ENCODE measurements at regions not wholly inside any gene's neighbourhood (a gene's known extent, or its start where the extent isn't known, plus 50 kb on each side); places are given as distances from the start of the nearest gene placed in this dataset.

DNA sequence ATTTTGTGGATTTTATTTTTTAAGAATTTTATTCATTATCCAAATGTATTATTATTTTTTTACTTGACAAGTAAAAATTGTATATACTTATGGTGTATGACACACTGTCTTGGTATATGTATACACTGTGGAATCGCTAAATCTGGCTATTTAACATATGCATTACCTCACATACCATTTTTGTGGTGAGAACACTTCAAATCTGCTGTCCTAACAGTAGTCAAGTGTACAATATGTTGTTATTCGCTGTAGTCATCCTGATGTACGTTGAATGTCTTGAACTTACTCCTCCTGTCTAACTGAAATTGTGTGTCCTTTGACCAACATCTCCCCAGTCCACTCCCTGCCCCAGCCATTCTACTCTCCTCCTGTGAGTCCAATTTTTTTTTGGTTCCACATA, 153.2 kb upstream of the PTPRM start:
- no peak for FAIRE-seq
- no peak for DNase-seq (ENCODE audit: insufficient read length, low spot score)

DNA sequence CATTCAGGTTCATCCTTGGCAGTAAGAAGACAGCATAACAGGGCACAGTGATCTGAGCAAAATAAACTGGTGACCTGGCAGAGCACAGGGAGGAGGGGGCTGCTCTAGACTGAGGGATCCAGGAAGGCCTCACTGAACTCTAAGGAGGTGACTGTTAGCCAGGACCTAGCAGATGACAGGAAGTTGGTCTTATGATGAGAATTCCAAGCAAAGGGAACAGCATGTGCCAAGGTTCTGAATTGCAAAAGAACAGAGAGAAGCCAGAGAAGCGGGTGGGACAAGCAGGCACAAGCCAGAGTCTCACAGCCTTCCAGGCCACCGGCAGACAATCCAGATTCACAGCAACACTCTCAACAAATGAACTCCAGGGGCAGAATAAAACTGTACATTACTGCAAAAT, 152.7 kb upstream of the PTPRM start:
- no peak for FAIRE-seq
- DNase-seq (ENCODE audit: insufficient read length, low spot score): no peak

DNA sequence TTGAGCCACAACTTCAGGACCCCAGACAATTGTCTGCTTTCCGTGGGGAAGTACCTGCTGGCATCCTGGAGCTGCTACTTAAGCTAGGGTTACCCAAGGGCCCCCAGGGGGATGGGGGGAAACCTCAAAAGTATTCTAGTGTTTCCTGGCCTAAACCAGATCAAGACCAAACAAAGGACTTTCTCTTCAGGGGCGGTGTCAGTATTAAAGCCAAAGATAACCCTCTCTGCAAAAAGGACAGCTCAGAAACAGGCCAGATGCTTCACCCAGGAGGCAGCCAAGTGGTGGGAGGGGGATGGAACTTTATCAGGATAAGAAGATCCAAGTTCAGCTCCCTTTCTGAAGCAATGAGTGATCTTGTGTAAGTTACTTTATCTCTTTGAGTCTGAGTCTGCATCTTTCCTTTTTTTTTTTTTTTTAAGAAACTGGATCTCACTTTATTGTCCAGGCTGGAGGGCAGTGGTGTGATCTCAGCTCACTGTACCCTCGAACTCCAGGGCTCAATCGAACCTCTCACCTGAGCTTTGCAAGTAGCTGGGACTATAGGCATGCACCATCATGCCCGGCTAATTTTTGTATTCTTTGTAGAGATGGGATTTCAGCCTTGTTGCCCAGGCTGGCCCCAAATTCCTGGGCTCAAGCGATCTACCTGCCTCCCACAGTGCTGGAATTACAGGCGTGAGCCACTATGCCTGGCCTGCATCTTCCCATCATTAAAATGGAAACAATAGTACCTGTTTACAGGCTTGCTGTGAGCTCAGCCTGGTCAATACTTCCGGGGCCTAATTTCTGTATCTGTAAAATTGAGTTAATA, 151.8 kb upstream of the PTPRM start:
- DNase-seq (ENCODE audit: insufficient read length, low spot score): no peak
- no peak for FAIRE-seq

- peak; percentile 85 for FAIRE-seq
- peak; percentile 78 for DNase-seq (ENCODE audit: insufficient read length, low spot score)
These were observed 149.4 kb upstream of the PTPRM start for GRCh38 chr18:7417727-7418126.

DNA sequence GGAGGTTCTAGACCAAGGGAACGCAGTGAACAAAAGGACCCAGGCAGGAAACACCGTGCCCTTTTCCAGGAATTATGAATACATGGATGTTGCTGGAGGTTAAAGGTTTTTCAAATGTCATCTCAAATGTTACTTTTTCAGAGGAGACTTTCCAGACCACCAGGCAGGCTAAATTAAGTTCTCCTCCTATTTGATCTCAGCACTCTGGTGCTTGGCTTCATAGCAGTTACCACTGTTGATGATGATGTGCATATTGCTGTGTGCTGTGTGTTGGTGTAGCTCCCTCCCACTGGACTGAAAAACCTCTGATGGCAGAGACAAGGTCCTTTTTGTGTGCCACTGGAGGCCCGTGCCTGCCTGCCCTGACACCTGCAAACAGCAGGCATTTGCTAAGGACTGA, 137.3 kb upstream of the PTPRM start:
- DNase-seq (ENCODE audit: insufficient read length, low spot score): no peak
- no peak for FAIRE-seq

- FAIRE-seq (no peak), DNase-seq (ENCODE audit: insufficient read length, low spot score) (no peak)
These were observed 130.9 kb upstream of the PTPRM start for GRCh38 chr18:7436166-7436565.

DNA sequence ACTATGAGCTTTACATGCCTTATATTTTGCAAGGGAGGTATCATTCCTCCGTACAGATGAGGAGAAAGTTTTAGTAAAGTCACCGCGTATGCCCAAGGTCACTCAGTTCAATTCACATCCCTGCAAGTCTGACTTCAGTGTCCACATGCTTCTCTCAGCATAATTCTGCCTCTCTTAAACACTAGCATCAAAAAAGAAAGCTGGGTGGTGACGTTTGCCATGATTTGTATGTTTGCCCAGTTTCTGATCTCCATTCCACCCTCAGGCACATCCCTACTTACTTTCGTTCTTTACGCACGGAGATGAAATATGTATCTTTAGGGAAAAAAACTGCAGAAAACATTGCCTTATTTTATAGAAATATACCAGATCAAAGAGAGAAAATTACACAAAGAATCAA, 129.2 kb upstream of the PTPRM start:
- FAIRE-seq (no peak), DNase-seq (ENCODE audit: insufficient read length, low spot score) (no peak)

DNA sequence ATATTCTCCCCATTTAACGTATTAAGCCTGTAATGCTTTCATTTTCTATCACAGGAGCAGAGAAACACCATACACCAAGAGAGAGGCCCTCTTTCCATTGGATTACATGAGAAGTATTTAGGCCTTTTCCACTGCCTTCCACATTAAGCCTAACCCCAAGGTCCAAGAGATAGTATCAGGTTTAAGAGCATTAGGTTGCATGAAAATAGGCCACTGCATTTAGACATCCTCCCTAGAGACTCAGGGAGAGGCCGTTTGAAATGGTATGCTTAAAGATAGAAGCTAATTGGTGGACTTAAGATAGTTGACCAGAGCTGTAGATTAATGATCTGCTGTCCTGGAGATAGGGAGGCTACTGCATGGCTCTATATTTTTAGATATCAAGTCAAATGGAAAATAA, 128.5 kb upstream of the PTPRM start:
- no peak for FAIRE-seq
- no peak for DNase-seq (ENCODE audit: insufficient read length, low spot score)

- FAIRE-seq (no peak), DNase-seq (ENCODE audit: insufficient read length, low spot score) (no peak)
These were observed 119.6 kb upstream of the PTPRM start for GRCh38 chr18:7447318-7448028.

GRCh38 chr18:7452331-7452730, 114.8 kb upstream of the PTPRM start:
- FAIRE-seq (no peak), DNase-seq (ENCODE audit: insufficient read length, low spot score) (peak; percentile 65)

DNA sequence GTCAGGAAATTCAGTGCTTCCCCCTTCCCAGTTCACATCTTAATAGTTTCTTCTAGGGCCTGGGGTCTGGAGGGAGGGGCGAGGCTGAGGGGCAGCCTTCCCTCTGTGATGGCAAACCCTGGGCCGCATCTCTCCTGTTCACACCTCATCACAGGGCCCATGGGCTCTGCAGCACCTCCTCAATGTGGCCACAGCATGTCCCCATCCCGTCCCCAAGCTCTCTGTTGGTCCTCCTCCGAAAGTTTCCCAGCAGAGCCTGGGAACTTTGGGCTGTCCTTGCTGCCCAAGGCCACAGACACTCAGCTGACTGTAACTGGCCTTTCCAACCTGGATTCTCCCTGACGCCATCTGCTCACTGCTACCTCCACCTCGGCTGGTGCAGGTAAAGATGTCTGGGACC, 112.7 kb upstream of the PTPRM start:
- FAIRE-seq (no peak), DNase-seq (ENCODE audit: insufficient read length, low spot score) (no peak)

DNA sequence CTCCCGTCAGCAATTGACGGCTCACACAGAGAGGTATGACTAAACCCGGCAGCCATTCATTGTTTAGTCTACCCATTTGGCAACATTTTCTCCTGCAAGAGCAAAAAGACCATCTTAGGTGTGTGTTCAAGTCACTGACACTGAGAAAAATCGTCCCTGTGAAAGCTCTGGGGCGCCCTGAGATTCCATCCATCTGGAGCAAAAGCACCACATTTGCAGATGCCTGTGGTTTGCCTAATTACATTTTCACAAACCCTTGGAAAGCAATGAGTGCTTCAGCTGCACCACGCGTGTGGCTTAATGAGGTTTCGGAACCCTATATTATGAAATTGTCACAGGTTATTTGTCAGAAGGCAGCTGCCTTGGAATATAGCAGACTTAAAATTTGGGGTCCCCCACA, 110.7 kb upstream of the PTPRM start:
- FAIRE-seq: no peak
- no peak for DNase-seq (ENCODE audit: insufficient read length, low spot score)

GRCh38 chr18:7457262-7457661, 109.9 kb upstream of the PTPRM start:
- DNase-seq (ENCODE audit: insufficient read length, low spot score): no peak
- FAIRE-seq: no peak

- DNase-seq (ENCODE audit: insufficient read length, low spot score) (no peak), FAIRE-seq (no peak)
These were observed 108.2 kb upstream of the PTPRM start for GRCh38 chr18:7458884-7459283.

GRCh38 chr18:7459851-7460770, 107.0 kb upstream of the PTPRM start:
- DNase-seq (ENCODE audit: insufficient read length, low spot score) (no peak), FAIRE-seq (no peak)

- FAIRE-seq (no peak), DNase-seq (ENCODE audit: insufficient read length, low spot score) (no peak)
These were observed 102.7 kb upstream of the PTPRM start for GRCh38 chr18:7464245-7464966.

DNA sequence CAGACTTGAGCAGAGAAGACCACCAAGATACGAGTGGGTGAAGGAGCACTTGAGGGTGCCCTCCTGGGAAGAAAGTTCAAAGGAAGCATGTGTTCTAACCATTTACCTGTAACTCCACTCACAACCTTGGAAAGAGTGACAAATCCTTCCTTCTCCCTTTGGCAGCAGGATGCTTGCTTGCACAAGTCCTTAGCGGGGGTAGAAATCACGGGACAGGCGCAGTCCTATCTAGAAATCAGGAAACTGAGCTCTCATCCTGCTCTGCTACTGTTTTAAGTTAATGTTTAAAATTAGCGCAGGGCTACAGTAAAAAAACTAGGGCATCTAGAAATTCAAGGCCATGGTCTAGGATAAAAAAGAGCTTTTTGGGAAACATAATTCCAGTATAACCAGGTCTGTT, 100.9 kb upstream of the PTPRM start:
- FAIRE-seq: no peak

DNA sequence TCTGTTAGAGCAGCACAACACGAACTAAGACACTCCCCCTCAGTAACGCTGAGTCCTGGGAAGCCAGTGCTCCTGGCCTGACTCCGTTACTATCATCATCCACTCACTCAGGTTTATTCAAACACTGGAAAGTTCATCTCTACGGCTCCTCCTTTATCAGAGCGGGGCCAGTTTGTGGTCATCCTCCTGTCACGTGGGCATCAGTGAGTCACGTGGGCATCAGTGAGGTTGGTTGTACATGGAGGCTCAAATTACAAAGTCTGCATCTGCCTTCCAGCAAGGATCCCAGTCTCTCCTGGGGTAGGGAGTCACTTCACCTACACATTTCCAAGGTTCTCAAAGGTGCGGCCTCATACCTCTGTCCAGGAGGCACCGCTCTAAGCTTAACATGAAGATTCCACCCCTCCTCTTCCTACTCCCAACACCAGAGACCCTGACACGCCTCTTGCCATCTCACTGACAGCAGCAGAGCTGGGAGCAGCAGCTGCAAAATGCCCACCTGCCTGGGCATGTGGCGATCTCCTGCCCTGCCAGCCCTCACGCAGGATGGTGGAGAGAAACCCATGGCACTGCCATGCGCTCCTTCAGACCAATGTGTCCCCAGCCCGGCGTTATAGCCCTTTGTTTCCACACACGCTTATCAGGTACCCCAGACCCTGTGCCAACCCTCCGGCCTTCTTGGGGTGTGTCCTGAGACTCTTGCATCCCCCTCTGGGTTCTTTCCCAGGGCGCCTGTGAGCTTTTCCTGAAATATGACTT, 99.2 kb upstream of the PTPRM start:
- DNase-seq (ENCODE audit: insufficient read length, low spot score): peak; percentile 57
- no peak for FAIRE-seq

More for the DNA sequence above, 100.9 kb upstream of the PTPRM start:
- DNase-seq (ENCODE audit: insufficient read length, low spot score): no peak

DNA sequence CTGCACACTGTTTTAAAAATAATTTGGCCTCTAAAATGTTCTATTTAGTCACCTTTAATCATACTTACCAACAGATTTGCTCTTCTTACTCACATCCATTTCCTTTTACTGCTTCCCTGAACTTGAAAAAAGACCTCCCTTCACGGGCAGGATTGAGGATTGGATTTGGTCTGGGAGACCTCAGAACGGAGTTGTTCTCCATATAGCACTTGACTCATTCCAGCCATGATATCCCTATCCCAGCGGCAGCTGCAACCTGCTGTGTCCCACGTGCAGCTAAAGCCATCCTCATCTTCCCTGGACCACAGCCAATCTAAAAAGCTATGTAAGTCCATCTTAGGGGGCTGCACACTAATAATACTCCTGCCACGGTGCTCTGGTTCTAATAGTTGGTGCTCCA, 97.0 kb upstream of the PTPRM start:
- DNase-seq (ENCODE audit: insufficient read length, low spot score): no peak
- no peak for FAIRE-seq

- FAIRE-seq: no peak
These were observed 96.6 kb upstream of the PTPRM start for GRCh38 chr18:7470503-7470902.

More at GRCh38 chr18:7470503-7470902, 96.6 kb upstream of the PTPRM start:
- DNase-seq (ENCODE audit: insufficient read length, low spot score): no peak
